ENCODE measurements at regions not wholly inside any gene's neighbourhood (a gene's known extent, or its start where the extent isn't known, plus 50 kb on each side); places are given as distances from the start of the nearest gene placed in this dataset.

DNA sequence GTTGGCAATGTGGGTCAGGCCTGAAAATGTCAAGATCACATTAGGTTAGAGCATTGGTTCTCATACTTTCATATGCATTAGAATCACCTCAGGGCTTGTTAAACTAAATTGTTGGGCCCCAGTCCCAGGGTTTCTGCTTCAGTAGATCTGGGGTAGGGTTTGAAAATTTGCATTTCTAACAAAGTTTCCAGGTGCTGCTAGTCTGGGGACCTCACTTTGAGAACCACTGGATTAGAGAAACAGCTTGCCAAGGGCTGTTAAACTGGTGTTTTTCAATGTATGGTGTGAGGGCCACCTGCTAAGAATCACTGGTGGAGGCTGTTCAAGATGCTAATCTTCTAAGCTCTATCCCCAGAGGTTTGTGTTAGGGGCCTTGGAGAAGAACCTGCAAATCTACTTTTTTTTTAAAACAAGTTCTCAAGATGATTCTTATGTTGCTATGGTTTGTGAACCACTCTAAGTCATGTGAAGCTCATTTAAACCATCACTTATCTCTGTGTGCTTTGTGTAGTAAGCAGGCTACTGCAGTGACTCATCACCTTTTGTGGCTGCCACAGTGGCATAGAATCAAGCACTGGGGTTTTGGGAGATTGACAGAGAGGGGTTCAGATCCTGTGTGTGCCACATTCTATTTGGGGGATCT lies 152.2 kb downstream of the S1PR1 start:
- TF ChIP-seq, protein P1, sequence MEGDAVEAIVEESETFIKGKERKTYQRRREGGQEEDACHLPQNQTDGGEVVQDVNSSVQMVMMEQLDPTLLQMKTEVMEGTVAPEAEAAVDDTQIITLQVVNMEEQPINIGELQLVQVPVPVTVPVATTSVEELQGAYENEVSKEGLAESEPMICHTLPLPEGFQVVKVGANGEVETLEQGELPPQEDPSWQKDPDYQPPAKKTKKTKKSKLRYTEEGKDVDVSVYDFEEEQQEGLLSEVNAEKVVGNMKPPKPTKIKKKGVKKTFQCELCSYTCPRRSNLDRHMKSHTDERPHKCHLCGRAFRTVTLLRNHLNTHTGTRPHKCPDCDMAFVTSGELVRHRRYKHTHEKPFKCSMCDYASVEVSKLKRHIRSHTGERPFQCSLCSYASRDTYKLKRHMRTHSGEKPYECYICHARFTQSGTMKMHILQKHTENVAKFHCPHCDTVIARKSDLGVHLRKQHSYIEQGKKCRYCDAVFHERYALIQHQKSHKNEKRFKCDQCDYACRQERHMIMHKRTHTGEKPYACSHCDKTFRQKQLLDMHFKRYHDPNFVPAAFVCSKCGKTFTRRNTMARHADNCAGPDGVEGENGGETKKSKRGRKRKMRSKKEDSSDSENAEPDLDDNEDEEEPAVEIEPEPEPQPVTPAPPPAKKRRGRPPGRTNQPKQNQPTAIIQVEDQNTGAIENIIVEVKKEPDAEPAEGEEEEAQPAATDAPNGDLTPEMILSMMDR (conservative IDR thresholded peaks at IDR 0.05; ENCODE audit: low read depth, low read length), result no peak
- no peak for TF ChIP-seq EZH2 (IDR thresholded peaks at IDR 0.05; ENCODE audit: borderline replicate concordance, low read depth, low read length, poor library complexity, severe bottlenecking)
